Spleen (tissue), 7 donors: ENCODE measurements at regions not wholly inside any gene's neighbourhood (a gene's known extent, or its start where the extent isn't known, plus 50 kb on each side); places are given as distances from the start of the nearest gene placed in this dataset.

Experiments used
- CTCF ChIP-seq, 11 experiments: fragments of 200-600 bp in 7 of 11; fragments of 450-650 bp in 4 of 11; sonication (generic) in 4 of 11; IDR thresholded peaks in 8 of 11; conservative IDR thresholded peaks in 3 of 11; 1 replicate in 7 of 11; 2 replicates in 4 of 11; pipeline versions ENCODE4 v1.4.0 to v1.8.0; 2016 to 2021; ENCODE audit warnings: antibody characterized with exemption in 11 of 11, inconsistent platforms in 4 of 11, mild to moderate bottlenecking in 1 of 11
- POLR2A ChIP-seq, 3 donors: fragments of 450-650 bp; IDR thresholded peaks; one replicate each; pipeline ENCODE4 v1.5.1; 2017; ENCODE audit warnings: antibody characterized with exemption in 3 of 3, mild to moderate bottlenecking in 1 of 3
- donor health status: DM: no; HTN: no; CAD: no; lungs with moderate emphysema.
- donor health status: DM: no; HTN: no; CAD: no.
- donor health status: DM: no; HTN: no; CAD: no.

- TF ChIP-seq CTCF (IDR thresholded peaks at IDR 0.05 in 8 of 11, conservative IDR thresholded peaks at IDR 0.05 in 3 of 11) = no peak
- TF ChIP-seq POLR2A (IDR thresholded peaks at IDR 0.05) = no peak
Measured at GRCh38 chrX:97820170-97820569, 936.5 kb downstream of the RPA4 start.
